GM19025 (cell line): ENCODE measurements at regions not wholly inside any gene's neighbourhood (a gene's known extent, or its start where the extent isn't known, plus 50 kb on each side); places are given as distances from the start of the nearest gene placed in this dataset.

Experiments used
- ATAC-seq: cut with Tn5 transposase; IDR thresholded peaks from one replicate; pipeline ENCODE4 v1.9.1; 2021; ENCODE audit warnings: mild to moderate bottlenecking, low read depth, moderate library complexity; ENCODE audit not compliant: unreplicated experiment

GRCh38 chr20:11249683-11250082, 575.9 kb upstream of the JAG1 start:
- no peak for ATAC-seq

- no peak for ATAC-seq
Observed at GRCh38 chr20:11252447-11252846, 578.6 kb upstream of the JAG1 start.

- no peak for ATAC-seq
Observed at GRCh38 chr20:11255455-11255854, 581.7 kb upstream of the JAG1 start.

GRCh38 chr20:11255860-11256259, 582.1 kb upstream of the JAG1 start:
- no peak for ATAC-seq

- no peak for ATAC-seq
Observed at GRCh38 chr20:11260611-11261010, 586.8 kb upstream of the JAG1 start.

GRCh38 chr20:11261533-11262000, 587.8 kb upstream of the JAG1 start:
- ATAC-seq = no peak

- no peak for ATAC-seq
Observed at GRCh38 chr20:11266571-11266970, 592.8 kb upstream of the JAG1 start.

- ATAC-seq = no peak
Observed at GRCh38 chr20:11267131-11267761, 593.4 kb upstream of the JAG1 start.

- ATAC-seq = no peak
Observed at GRCh38 chr20:11267762-11268335, 594.0 kb upstream of the JAG1 start.

GRCh38 chr20:11270566-11270965, 596.8 kb upstream of the JAG1 start:
- ATAC-seq = no peak

- no peak for ATAC-seq
Observed at GRCh38 chr20:11271319-11271718, 597.5 kb upstream of the JAG1 start.

- ATAC-seq = no peak
Observed at GRCh38 chr20:11271920-11272594, 598.3 kb upstream of the JAG1 start.

- no peak for ATAC-seq
Observed at GRCh38 chr20:11274141-11274594, 600.4 kb upstream of the JAG1 start.

GRCh38 chr20:11275740-11276139, 601.9 kb upstream of the JAG1 start:
- ATAC-seq = no peak

GRCh38 chr20:11277170-11277569, 603.4 kb upstream of the JAG1 start:
- no peak for ATAC-seq

GRCh38 chr20:11277858-11278257, 604.1 kb upstream of the JAG1 start:
- no peak for ATAC-seq

- ATAC-seq = no peak
Observed at GRCh38 chr20:11278461-11278860, 604.7 kb upstream of the JAG1 start.

GRCh38 chr20:11281240-11281639, 607.4 kb upstream of the JAG1 start:
- ATAC-seq = no peak

- ATAC-seq = no peak
Observed at GRCh38 chr20:11281768-11282167, 608.0 kb upstream of the JAG1 start.

- no peak for ATAC-seq
Observed at GRCh38 chr20:11287126-11287525, 613.3 kb upstream of the JAG1 start.

- no peak for ATAC-seq
Observed at GRCh38 chr20:11296221-11296620, 621.5 kb upstream of the BTBD3 start.

GRCh38 chr20:11296951-11297350, 620.7 kb upstream of the BTBD3 start:
- ATAC-seq = no peak
